Activated CD8-positive, alpha-beta memory T cell treated with anti-CD3 and anti-CD28 coated beads, Interleukin-2, amount 50 U/mL, for 1 hour (primary cell): ENCODE measurements at regions not wholly inside any gene's neighbourhood (a gene's known extent, or its start where the extent isn't known, plus 50 kb on each side); places are given as distances from the start of the nearest gene placed in this dataset.
"Not testable (repeated sequence)": the region's sequence is repeated elsewhere in the genome, so short reads cannot be mapped to it uniquely, and the experiment has no call there.

Source experiments
- DNase-seq: peaks from one replicate; pipeline ENCODE4 v3.0.0-alpha.2; 2020; ENCODE audit errors: extremely low read depth

GRCh38 chr18:1840878-1841277, 730.4 kb downstream of the METTL4 start:
- DNase-seq, result no peak

GRCh38 chr18:1846640-1847039, 724.7 kb downstream of the METTL4 start:
- DNase-seq, result no peak

DNA sequence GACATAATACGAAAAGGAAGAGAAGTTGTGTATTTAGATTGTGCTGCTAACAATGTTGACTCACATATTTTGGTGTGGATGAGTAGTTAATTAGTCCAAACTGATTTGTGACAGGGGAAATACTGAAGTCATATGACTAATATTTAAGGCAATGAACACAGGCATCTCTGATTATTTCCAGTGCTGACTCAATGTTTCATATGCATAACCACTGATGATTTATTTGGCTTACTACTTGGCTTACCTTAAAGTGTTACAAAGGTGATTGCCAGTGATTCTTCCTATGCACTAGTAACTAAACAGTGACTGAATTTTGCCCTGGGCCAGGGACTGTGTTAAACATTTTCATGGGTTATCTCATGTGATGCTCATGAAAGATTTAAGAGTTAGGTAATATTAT, 722.6 kb downstream of the METTL4 start:
- no peak for DNase-seq

- DNase-seq, result no peak
Observed at GRCh38 chr18:1849386-1849785, 721.9 kb downstream of the METTL4 start.

DNA sequence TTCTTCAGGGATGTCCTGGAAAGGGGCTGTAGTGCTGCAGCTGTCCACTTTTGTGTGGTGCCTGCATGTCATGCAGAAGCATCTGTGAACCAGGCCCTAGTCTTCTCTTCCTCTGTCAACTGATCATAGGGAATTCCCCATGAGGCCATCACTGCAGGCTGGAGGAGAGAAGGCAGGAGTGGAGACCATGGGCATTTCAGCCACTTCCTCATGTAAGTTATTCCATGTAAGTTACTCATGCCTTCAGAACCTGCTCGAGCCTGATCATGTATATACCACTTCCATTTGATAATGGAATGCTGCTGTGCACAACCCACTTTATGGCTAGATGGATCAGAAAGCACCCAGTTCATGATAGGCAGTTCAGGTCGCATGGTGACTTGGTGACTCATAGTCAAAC, 714.0 kb downstream of the METTL4 start:
- DNase-seq, result not testable (repeated sequence)

- no peak for DNase-seq
Observed at GRCh38 chr18:1861473-1861872, 709.8 kb downstream of the METTL4 start.

DNA sequence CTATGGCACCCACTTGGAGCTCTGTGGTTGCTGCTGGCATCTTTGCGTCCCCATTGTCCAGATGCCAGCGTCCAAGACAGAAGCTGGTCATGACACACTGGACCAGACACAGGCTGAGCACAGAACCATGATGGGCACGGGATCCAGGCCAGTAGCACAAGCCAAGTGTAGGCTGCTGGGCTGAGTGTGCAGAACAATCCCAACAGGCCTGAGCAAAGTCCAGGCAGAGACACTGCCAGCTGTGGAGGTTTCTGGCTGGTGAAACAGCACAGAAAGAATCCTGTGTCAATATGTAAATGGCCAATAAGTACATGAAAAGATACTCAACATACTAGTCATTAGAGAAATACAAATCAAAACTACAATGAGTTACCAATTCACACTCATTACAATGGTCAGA, 705.4 kb downstream of the METTL4 start:
- no peak for DNase-seq

DNA sequence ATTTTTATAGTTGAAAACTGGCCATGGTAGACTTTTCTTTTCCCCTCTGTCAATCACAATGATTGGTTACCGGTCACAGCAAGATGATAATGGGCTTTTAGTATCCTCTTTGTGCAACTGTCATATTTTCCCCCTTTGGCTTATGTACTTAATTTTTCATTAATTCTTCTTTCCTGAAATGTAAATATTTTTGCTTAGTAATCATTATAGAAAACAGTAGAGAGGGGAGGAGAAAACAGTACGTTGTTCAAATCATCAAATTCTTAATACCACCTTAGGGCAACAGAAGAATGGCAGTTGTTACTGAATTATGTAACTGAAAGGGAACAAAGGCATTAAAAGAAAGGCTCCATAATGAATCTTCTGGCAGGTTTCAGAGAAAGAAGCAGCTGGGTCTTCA, 699.0 kb downstream of the METTL4 start:
- no peak for DNase-seq

DNA sequence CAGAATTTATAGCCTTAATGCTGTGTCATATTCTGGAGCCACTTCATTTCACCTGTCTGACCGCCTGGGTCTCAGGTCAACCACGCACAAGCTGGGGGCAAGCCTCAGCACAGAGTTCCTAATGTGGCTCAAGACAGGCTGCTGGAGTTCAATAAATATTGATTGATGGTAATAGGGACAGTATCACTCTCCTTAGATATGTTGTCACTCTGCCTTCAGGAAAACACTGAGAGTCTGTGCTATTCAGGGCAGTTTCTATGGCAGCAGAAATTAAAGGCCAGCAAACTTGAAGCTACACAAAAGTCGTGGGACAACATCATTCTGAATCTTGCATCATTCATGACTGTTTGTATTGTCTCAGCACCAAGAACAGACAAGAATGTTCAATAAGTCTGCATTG, 696.1 kb downstream of the METTL4 start:
- DNase-seq, result no peak

GRCh38 chr18:1884623-1885022, 686.7 kb downstream of the METTL4 start:
- no peak for DNase-seq

DNA sequence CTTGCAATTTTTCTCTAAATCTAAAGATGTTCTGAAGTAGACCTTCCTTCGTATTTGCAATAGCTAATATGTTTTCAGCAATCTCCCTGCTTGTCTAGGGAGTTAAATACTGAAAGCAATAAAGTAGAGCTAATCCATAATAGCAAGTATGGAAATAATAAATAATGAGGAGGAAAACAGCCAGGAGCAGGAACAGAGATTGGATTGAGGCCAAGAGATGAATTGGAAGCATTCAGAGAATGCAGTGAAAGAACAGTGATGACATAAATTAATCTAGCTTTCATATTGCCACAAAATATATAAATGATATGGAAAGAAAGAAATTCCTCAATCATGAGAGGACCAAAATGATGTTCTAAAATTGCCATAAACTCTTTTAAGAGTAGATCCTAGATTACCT, 679.7 kb downstream of the METTL4 start:
- DNase-seq, result no peak

- DNase-seq, result no peak
Observed at GRCh38 chr18:1892191-1892590, 679.1 kb downstream of the METTL4 start.

DNA sequence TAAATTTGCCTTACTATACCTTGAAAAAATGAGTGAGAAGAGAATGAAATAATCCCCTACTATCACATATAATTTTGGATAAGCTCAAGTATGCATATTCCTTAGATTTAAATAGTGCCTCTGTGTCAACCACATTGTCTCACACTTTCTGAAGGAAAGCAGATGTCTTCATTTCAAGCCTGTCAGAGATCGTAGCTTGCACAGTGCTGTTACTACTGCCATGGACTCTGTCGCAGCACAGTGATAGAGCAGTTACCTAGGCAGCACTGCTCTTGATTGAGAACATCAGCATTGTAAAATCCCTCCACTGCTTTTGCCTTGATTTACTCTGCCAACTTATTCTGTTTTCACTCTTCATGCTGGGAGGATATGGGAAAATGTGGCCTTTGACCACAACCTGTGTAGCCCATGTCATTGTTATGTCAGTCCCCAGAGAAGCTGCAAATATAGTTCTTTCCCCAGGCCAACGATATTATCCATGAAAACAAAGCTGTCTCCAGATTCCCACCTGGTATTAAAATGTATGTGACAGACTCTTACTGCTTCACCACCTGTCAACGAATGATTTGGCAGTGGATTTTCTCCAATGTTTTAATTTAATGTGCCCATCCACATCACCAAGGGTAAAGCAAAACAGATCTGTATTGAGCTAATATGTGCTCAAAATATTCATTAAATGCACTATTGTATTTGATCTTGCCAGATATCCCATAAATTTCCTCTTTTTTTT, 675.7 kb downstream of the METTL4 start:
- no peak for DNase-seq

DNA sequence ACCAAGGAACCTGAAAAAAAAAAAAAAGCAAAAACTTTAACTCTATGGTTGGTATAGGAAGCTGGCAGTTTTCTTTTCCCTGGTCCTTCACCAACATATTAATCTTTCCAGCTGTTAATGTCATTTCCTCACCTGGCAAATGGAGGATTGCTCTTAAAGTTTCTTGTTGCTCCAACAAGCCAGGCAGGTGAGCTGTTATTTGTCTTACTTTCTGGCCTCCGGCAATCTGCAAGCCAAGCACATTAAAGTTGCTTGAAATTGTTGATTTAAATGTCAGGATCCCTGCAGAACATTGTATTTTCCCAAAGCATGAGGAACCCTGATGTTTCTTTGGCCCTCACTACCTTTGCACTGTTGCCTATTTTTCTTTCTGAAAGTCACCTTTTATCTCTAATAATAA, 664.9 kb downstream of the METTL4 start:
- no peak for DNase-seq

- no peak for DNase-seq
Observed at GRCh38 chr18:1907470-1908206, 663.7 kb downstream of the METTL4 start.

GRCh38 chr18:1914489-1914888, 656.8 kb downstream of the METTL4 start:
- no peak for DNase-seq

DNA sequence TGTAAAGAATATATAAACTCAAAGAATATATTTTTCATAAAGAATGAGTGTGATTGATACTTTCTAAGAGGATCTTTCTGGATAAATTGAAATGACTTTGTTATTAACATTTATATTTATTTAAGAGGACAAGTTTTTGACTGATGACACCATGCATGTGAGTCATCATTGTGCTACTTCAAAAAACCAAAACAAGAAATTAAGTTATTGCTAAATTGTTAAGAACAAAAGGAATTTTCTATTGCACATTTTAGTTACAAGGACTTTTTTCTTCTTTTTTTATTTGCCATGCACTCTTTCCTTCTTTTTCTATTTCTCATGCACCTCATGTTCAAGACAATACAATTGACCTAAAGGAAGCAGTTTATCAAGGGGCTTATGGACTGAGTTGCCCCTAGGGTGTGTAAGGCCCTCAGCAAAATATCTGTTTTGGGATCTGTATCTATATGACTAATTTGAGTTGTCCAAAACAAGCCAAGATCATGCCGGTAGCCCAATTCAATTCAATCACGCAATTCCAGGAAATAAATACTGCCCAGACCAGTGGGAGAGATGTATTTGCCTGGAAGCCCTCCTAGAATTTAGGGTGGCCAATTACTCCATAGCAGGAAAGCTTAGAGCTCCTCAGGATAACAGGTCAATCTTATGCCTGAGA, 654.3 kb downstream of the METTL4 start:
- no peak for DNase-seq

- no peak for DNase-seq
Observed at GRCh38 chr18:1917569-1917968, 653.7 kb downstream of the METTL4 start.

GRCh38 chr18:1922066-1922465, 649.2 kb downstream of the METTL4 start:
- no peak for DNase-seq

DNA sequence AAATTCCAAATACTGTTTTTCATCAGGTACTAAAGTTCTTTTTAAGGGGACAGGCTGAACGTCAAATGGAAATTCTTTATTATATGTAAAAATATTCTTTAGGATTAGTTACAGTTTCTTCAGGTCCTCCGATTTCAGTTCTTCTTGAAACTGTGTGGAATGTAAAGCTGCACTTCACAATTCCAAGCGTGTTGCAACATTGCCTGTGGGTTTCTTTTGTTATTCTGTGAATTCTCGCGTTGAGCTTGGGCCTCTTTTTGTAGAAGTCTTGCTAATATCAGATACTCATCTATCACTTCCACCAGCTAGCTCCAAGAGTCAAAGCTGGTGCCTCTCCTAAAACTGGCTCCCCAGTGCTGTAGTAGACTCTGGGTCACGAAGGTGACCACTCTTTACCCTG, 642.6 kb downstream of the METTL4 start:
- DNase-seq, result no peak

- no peak for DNase-seq
Observed at GRCh38 chr18:1929720-1930119, 641.6 kb downstream of the METTL4 start.

- no peak for DNase-seq
Observed at GRCh38 chr18:1930291-1931270, 640.7 kb downstream of the METTL4 start.
